Loucy (cell line): ENCODE measurements at regions not wholly inside any gene's neighbourhood (a gene's known extent, or its start where the extent isn't known, plus 50 kb on each side); places are given as distances from the start of the nearest gene placed in this dataset.

Experiments
- H2AFZ ChIP-seq: fragments of 200-600 bp; sonication (generic); 2 replicates; pipeline ENCODE4 v1.6.0; 2016; ENCODE audit warnings: antibody characterized with exemption, mild to moderate bottlenecking, low read length, moderate library complexity
- H3F3A ChIP-seq: fragments of 200-600 bp; 2 replicates; pipeline ENCODE4 v1.6.0; 2016; ENCODE audit warnings: antibody characterized with exemption, low read depth, mild to moderate bottlenecking
- H3K27me3 ChIP-seq: fragments of 200-600 bp; sonication (generic); 2 replicates; pipeline ENCODE4 v1.6.1; 2014; ENCODE audit warnings: low read length, mild to moderate bottlenecking; ENCODE audit not compliant: insufficient read depth, poor library complexity, severe bottlenecking
- H3K36me3 ChIP-seq: fragments of 200-600 bp; sonication (generic); 2 replicates; pipeline ENCODE4 v1.6.1; 2016; ENCODE audit warnings: low read length; ENCODE audit not compliant: insufficient read depth
- H3K4me1 ChIP-seq: fragments of 200-600 bp; sonication (generic); 2 replicates; pipeline ENCODE4 v1.5.1; 2014; ENCODE audit warnings: low read length, mild to moderate bottlenecking; ENCODE audit not compliant: insufficient read depth, poor library complexity, severe bottlenecking
- H3K4me2 ChIP-seq: fragments of 200-600 bp; sonication (generic); 2 replicates; pipeline ENCODE4 v1.6.0; 2014; ENCODE audit warnings: antibody characterized with exemption, low read length, low read depth, mild to moderate bottlenecking; ENCODE audit not compliant: poor library complexity, severe bottlenecking
- H3K4me3 ChIP-seq: fragments of 200-600 bp; sonication (generic); 2 replicates; pipeline ENCODE4 v1.5.1; 2014; ENCODE audit warnings: low read length, mild to moderate bottlenecking, mixed read lengths; ENCODE audit not compliant: poor library complexity, severe bottlenecking
- H3K79me2 ChIP-seq: fragments of 200-600 bp; sonication (generic); 2 replicates; pipeline ENCODE4 v1.6.1; 2014; ENCODE audit warnings: low read length; ENCODE audit not compliant: insufficient read depth
- H3K9ac ChIP-seq: fragments of 200-600 bp; sonication (generic); 2 replicates; pipeline ENCODE4 v1.6.0; 2014; ENCODE audit warnings: mild to moderate bottlenecking, low read depth, low read length, moderate library complexity; ENCODE audit not compliant: poor library complexity, severe bottlenecking
- H3K9me2 ChIP-seq: fragments of 200-600 bp; sonication (generic); replicated peaks from 2 replicates; pipeline ENCODE4 v1.6.1; 2016; ENCODE audit warnings: low read depth, low read length, mixed read lengths
- H3K9me3 ChIP-seq: fragments of 200-600 bp; sonication (generic); 2 replicates; pipeline ENCODE4 v1.6.1; 2014; ENCODE audit warnings: mild to moderate bottlenecking, antibody characterized with exemption, low read length, low read depth; ENCODE audit not compliant: insufficient read depth
- H4K20me1 ChIP-seq: fragments of 200-600 bp; sonication (generic); 2 replicates; pipeline ENCODE4 v1.6.0; 2014; ENCODE audit warnings: antibody characterized with exemption, low read length, mild to moderate bottlenecking; ENCODE audit not compliant: insufficient read depth, poor library complexity, severe bottlenecking
- EZH2phosphoT487 ChIP-seq: fragments of 200-600 bp; IDR thresholded peaks from 2 replicates; pipeline ENCODE4 v1.6.1; 2018; ENCODE audit warnings: antibody characterized with exemption, mild to moderate bottlenecking, moderate library complexity, borderline replicate concordance
- TF ChIP-seq, protein P1 (sequence below): fragments of 200-600 bp; sonication (generic); conservative IDR thresholded peaks from 2 replicates; pipeline ENCODE4 v1.5.1; 2014; ENCODE audit warnings: mild to moderate bottlenecking, antibody characterized with exemption, low read length

DNA sequence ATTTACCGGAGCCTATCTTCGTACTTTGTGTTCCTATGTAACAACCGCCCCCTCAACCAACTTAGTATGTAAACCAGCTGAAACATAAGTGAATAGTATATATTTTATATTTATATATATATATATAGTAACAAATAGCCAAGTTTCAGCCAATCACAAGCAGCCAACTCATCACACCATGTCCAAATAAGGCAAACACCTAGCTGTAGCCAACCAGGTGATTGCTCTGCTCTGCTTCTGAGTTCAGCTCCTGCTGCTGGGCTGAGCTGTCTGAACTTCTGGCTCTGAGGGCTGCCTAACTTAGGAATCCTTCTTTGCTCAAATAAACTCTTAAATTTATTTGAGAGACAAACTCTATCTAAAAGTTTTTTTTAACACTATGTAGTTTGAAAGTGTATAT lies 101.6 kb upstream of the SOX4 start:
- Histone ChIP-seq H2AFZ (no peak overlapping the region), H3K4me2 (no peak overlapping the region), H3K36me3 (no peaks in the 10 kb centered on the region), H3K9me3 (no peaks in the 10 kb centered on the region), H3F3A (no peaks in the 10 kb centered on the region), H3K4me3 (no peak overlapping the region), H3K27me3 (no peaks in the 10 kb centered on the region), H4K20me1 (no peaks in the 10 kb centered on the region), H3K9me2 (no peaks in the 10 kb centered on the region), H3K9ac (no peak overlapping the region), H3K4me1 (no peaks in the 10 kb centered on the region), H3K79me2 (no peaks in the 10 kb centered on the region)
- TF ChIP-seq, protein P1, sequence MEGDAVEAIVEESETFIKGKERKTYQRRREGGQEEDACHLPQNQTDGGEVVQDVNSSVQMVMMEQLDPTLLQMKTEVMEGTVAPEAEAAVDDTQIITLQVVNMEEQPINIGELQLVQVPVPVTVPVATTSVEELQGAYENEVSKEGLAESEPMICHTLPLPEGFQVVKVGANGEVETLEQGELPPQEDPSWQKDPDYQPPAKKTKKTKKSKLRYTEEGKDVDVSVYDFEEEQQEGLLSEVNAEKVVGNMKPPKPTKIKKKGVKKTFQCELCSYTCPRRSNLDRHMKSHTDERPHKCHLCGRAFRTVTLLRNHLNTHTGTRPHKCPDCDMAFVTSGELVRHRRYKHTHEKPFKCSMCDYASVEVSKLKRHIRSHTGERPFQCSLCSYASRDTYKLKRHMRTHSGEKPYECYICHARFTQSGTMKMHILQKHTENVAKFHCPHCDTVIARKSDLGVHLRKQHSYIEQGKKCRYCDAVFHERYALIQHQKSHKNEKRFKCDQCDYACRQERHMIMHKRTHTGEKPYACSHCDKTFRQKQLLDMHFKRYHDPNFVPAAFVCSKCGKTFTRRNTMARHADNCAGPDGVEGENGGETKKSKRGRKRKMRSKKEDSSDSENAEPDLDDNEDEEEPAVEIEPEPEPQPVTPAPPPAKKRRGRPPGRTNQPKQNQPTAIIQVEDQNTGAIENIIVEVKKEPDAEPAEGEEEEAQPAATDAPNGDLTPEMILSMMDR = no peak
- no peak for TF ChIP-seq EZH2phosphoT487

DNA sequence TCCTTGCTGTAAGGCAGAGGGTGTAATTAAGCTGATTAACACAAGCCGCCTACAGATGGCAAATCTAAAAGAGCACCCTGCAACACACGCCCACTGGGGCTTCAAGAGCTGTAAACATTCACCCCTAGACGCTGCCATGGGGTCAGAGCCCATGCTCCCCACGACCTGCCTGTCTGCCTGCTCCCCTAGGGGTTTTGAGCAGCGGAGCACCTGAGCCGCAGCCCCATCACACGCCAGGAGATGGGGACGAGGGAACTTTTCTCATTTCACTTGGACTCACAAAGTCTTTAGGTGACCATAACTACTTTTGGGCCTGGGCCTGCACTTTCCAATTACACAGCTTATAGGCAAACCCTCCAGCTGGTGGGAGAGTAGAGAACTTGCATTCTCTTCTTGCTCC lies 99.0 kb upstream of the SOX4 start:
- H3K27me3 ChIP-seq = no peaks in the 10 kb centered on the region
- no peak overlapping the region for H3K4me2 ChIP-seq
- no peak overlapping the region for H3K4me3 ChIP-seq
- no peaks in the 10 kb centered on the region for H3K4me1 ChIP-seq
- H3K9me2 ChIP-seq = no peaks in the 10 kb centered on the region
- no peaks in the 10 kb centered on the region for H3K9me3 ChIP-seq
- no peak overlapping the region for H2AFZ ChIP-seq
- TF ChIP-seq, protein P1 = no peak
- TF ChIP-seq EZH2phosphoT487 = no peak
- no peaks in the 10 kb centered on the region for H3K79me2 ChIP-seq
- no peak overlapping the region for H3K9ac ChIP-seq
- no peaks in the 10 kb centered on the region for H3F3A ChIP-seq
- no peaks in the 10 kb centered on the region for H4K20me1 ChIP-seq
- no peaks in the 10 kb centered on the region for H3K36me3 ChIP-seq

DNA sequence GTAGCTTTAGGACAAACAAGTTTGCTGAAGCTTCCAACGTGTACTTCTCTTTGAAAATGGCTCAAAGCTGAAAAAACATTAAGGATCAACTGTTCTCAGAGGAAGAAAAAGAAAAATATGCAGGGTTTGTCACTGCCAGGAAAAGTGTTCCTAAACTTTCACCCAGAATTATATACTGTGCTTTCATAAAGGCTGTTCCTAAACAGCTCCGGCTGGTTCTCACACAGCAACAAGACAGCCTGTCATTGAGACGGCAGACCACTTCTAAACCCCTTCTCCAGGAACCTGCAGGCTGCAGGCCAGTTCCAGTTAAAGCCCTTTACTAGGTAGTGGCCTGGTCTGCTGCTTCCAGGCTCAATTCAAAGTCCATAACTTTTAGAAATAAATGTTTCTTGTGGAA lies 97.4 kb upstream of the SOX4 start:
- Histone ChIP-seq H3K36me3 (no peaks in the 10 kb centered on the region), H4K20me1 (no peaks in the 10 kb centered on the region), H3K9ac (no peak overlapping the region), H3K79me2 (no peaks in the 10 kb centered on the region), H3K9me2 (no peaks in the 10 kb centered on the region), H3K4me1 (peaks cover 14% of the 10 kb centered on the region), H3K4me2 (no peak overlapping the region), H3F3A (no peaks in the 10 kb centered on the region), H3K9me3 (no peaks in the 10 kb centered on the region), H3K27me3 (no peaks in the 10 kb centered on the region), H2AFZ (no peak overlapping the region), H3K4me3 (no peak overlapping the region)
- TF ChIP-seq EZH2phosphoT487 = no peak
- TF ChIP-seq, protein P1 = no peak
